ENCODE measurements at regions not wholly inside any gene's neighbourhood (a gene's known extent, or its start where the extent isn't known, plus 50 kb on each side); places are given as distances from the start of the nearest gene placed in this dataset.

DNA sequence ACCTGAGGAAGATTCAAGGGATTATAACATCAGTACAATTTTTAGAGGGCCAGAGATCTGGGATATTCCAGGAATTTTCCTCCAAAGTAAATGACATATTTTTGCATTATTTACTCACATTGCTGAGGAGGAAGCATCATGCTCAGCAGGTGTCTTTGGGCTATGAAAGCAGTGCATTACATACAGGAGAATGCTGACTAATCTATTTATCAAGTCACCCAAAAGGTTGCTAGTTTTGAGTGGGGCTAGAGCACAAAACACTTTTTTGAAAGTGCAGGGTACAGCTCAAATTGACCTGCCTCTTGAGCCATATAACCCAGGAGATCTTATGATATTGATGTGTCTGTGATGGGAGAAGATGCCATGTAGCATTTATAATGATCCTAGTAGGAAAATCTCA, 603.1 kb downstream of the POM121L12 start:
- no peaks in the 10 kb centered on the region for H3K79me2 ChIP-seq (ENCODE audit: low read length)
- H3K36me3 ChIP-seq (replicated peaks; ENCODE audit: insufficient read depth, low read length): no peaks in the 10 kb centered on the region
- H3K4me3 ChIP-seq (ENCODE audit: low read length): no peak overlapping the region
- H3K9me3 ChIP-seq (replicated peaks; ENCODE audit: insufficient read depth, low read length): no peaks in the 10 kb centered on the region
- no peaks in the 10 kb centered on the region for H3K4me1 ChIP-seq (ENCODE audit: low read length)
- H3K27ac ChIP-seq (ENCODE audit: low read length): no peak overlapping the region
- no peaks in the 10 kb centered on the region for H4K20me1 ChIP-seq (ENCODE audit: insufficient read depth, low read length)
- H3F3A ChIP-seq (ENCODE audit: insufficient read depth, low read length): no peaks in the 10 kb centered on the region
- no peaks in the 10 kb centered on the region for H3K9me2 ChIP-seq (replicated peaks; ENCODE audit: insufficient read depth, low read length)
- no peak for TF ChIP-seq CTCF (IDR thresholded peaks at IDR 0.05; ENCODE audit: low read length)
- no peak for TF ChIP-seq EZH2phosphoT487 (IDR thresholded peaks at IDR 0.05; ENCODE audit: low read length)
- TF ChIP-seq EZH2 (optimal IDR thresholded peaks at IDR 0.05; ENCODE audit: low read depth, low read length): no peak
- no peak overlapping the region for H2AFZ ChIP-seq (ENCODE audit: low read length)
- no peak overlapping the region for H3K9ac ChIP-seq (ENCODE audit: low read length)
- H3K4me2 ChIP-seq (ENCODE audit: low read depth, low read length): no peak overlapping the region
- H3K27me3 ChIP-seq (replicated peaks; ENCODE audit: insufficient read depth, low read length): no peaks in the 10 kb centered on the region
- peak; percentile 22 for DNase-seq

GRCh38 chr7:53641091-53641490, 605.7 kb downstream of the POM121L12 start:
- Histone ChIP-seq H3K4me1 (ENCODE audit: low read length) (no peaks in the 10 kb centered on the region), H3K9me2 (replicated peaks; ENCODE audit: insufficient read depth, low read length) (no peaks in the 10 kb centered on the region), H3K9ac (ENCODE audit: low read length) (no peak overlapping the region), H3K4me2 (ENCODE audit: low read depth, low read length) (no peak overlapping the region), H3F3A (ENCODE audit: insufficient read depth, low read length) (no peaks in the 10 kb centered on the region), H3K27me3 (replicated peaks; ENCODE audit: insufficient read depth, low read length) (no peaks in the 10 kb centered on the region), H2AFZ (ENCODE audit: low read length) (no peak overlapping the region), H3K36me3 (replicated peaks; ENCODE audit: insufficient read depth, low read length) (no peaks in the 10 kb centered on the region), H4K20me1 (ENCODE audit: insufficient read depth, low read length) (no peaks in the 10 kb centered on the region), H3K27ac (ENCODE audit: low read length) (no peak overlapping the region), H3K4me3 (ENCODE audit: low read length) (no peak overlapping the region), H3K9me3 (replicated peaks; ENCODE audit: insufficient read depth, low read length) (no peaks in the 10 kb centered on the region), H3K79me2 (ENCODE audit: low read length) (no peaks in the 10 kb centered on the region)
- TF ChIP-seq CTCF (IDR thresholded peaks at IDR 0.05; ENCODE audit: low read length) (no peak), EZH2phosphoT487 (IDR thresholded peaks at IDR 0.05; ENCODE audit: low read length) (no peak), EZH2 (optimal IDR thresholded peaks at IDR 0.05; ENCODE audit: low read depth, low read length) (no peak)
- DNase-seq: no peak

GRCh38 chr7:53642361-53642760, 606.9 kb downstream of the POM121L12 start:
- no peaks in the 10 kb centered on the region for H3F3A ChIP-seq (ENCODE audit: insufficient read depth, low read length)
- H3K36me3 ChIP-seq (replicated peaks; ENCODE audit: insufficient read depth, low read length): no peaks in the 10 kb centered on the region
- H3K4me3 ChIP-seq (ENCODE audit: low read length): no peak overlapping the region
- H4K20me1 ChIP-seq (ENCODE audit: insufficient read depth, low read length): no peaks in the 10 kb centered on the region
- no peak overlapping the region for H3K4me2 ChIP-seq (ENCODE audit: low read depth, low read length)
- H3K27ac ChIP-seq (ENCODE audit: low read length): no peak overlapping the region
- no peaks in the 10 kb centered on the region for H3K9me3 ChIP-seq (replicated peaks; ENCODE audit: insufficient read depth, low read length)
- no peaks in the 10 kb centered on the region for H3K27me3 ChIP-seq (replicated peaks; ENCODE audit: insufficient read depth, low read length)
- no peak for TF ChIP-seq EZH2 (optimal IDR thresholded peaks at IDR 0.05; ENCODE audit: low read depth, low read length)
- no peak for TF ChIP-seq EZH2phosphoT487 (IDR thresholded peaks at IDR 0.05; ENCODE audit: low read length)
- TF ChIP-seq CTCF (IDR thresholded peaks at IDR 0.05; ENCODE audit: low read length): no peak
- no peak for DNase-seq
- H3K9ac ChIP-seq (ENCODE audit: low read length): no peak overlapping the region
- no peak overlapping the region for H2AFZ ChIP-seq (ENCODE audit: low read length)
- no peaks in the 10 kb centered on the region for H3K4me1 ChIP-seq (ENCODE audit: low read length)
- H3K79me2 ChIP-seq (ENCODE audit: low read length): no peaks in the 10 kb centered on the region
- H3K9me2 ChIP-seq (replicated peaks; ENCODE audit: insufficient read depth, low read length): no peaks in the 10 kb centered on the region

All from MM.1S (cell line).